ENCODE measurements at regions not wholly inside any gene's neighbourhood (a gene's known extent, or its start where the extent isn't known, plus 50 kb on each side); places are given as distances from the start of the nearest gene placed in this dataset.

DNA sequence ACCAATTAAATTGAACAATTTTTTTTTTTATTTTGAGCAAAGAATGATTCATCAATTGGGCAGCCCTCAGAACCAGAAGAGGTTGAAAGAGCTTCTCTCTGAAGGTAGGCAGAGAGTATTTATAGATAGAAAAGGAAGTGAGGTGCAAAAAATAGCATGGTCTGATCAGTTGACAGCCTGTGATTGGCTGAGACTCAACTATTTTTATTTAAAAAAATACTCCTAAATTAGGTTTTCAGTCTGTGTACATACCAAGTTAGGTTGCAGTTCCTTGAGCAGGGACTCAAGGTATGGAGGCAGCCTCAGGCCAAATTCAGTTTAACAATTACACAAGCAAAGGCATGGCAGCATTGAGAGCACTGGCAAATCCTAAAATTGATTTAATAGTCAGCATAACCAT is 1074.7 kb downstream of the SORCS1 start:
- CTCF ChIA-PET, result no interaction called here
- TF ChIP-seq, protein P1, sequence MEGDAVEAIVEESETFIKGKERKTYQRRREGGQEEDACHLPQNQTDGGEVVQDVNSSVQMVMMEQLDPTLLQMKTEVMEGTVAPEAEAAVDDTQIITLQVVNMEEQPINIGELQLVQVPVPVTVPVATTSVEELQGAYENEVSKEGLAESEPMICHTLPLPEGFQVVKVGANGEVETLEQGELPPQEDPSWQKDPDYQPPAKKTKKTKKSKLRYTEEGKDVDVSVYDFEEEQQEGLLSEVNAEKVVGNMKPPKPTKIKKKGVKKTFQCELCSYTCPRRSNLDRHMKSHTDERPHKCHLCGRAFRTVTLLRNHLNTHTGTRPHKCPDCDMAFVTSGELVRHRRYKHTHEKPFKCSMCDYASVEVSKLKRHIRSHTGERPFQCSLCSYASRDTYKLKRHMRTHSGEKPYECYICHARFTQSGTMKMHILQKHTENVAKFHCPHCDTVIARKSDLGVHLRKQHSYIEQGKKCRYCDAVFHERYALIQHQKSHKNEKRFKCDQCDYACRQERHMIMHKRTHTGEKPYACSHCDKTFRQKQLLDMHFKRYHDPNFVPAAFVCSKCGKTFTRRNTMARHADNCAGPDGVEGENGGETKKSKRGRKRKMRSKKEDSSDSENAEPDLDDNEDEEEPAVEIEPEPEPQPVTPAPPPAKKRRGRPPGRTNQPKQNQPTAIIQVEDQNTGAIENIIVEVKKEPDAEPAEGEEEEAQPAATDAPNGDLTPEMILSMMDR (IDR thresholded peaks at IDR 0.05; ENCODE audit: insufficient read depth, low read depth, low read length), result no peak

DNA sequence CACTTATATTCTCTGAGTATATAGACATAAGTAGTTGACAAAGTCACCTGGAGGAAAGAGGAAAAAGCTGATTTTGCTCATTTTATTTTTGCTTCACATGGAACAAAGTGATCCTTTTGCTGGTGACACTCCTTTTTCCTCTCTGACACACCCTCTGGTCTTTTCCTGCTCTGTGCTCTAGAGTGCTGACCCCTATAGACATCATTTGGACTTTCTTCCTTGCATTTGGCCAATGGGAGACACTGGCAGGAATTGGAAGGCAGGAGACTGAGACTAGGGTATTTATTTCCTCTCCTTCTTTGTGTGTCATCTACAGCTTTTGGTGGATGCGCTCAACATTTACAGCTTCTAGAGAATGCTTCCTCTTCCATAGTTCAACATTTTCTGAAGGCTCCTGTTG is 1078.1 kb downstream of the SORCS1 start:
- DNase-seq (ENCODE audit: low read depth), result no peak
- Histone ChIP-seq H3K36me3 (ENCODE audit: control insufficient read depth, insufficient read depth, low read length) (no peaks in the 10 kb centered on the region), H3K27me3 (ENCODE audit: control insufficient read depth, insufficient read depth, low read length) (no peaks in the 10 kb centered on the region), H3K4me3 (ENCODE audit: low read depth, low read length) (no peak overlapping the region)
- TF ChIP-seq, protein P1 (IDR thresholded peaks at IDR 0.05; ENCODE audit: insufficient read depth, low read depth, low read length), result no peak
- POLR2A ChIA-PET, result no interaction called here
- CTCF ChIA-PET, result no interaction called here

More for the DNA sequence above, 1074.7 kb downstream of the SORCS1 start:
- no peaks in the 10 kb centered on the region for H3K27me3 ChIP-seq (ENCODE audit: control insufficient read depth, insufficient read depth, low read length)
- H3K36me3 ChIP-seq (ENCODE audit: control insufficient read depth, insufficient read depth, low read length), result no peaks in the 10 kb centered on the region
- H3K4me3 ChIP-seq (ENCODE audit: low read depth, low read length), result no peak overlapping the region
- DNase-seq (ENCODE audit: low read depth), result no peak
- POLR2A ChIA-PET, result no interaction called here

DNA sequence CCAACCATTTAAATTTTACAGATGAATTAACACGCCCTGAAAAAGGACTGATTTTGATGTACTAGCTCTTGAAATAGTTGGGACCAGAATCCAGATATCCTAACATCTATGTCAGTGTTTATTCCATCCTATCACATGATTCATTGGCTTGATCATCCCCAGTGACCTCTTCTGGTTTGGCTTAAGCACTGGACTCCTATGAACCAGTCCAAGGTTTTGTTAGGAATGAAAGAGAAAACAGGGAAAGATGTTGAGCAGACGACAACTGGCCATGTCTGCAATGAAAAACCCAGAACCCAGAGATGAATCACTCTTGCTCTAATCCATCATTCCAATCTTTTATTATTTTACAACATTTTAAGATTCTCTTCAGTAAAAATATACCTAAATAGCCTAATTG is 1080.9 kb downstream of the SORCS1 start:
- H3K36me3 ChIP-seq (ENCODE audit: control insufficient read depth, insufficient read depth, low read length), result no peaks in the 10 kb centered on the region
- DNase-seq (ENCODE audit: low read depth), result no peak
- no peak overlapping the region for H3K4me3 ChIP-seq (ENCODE audit: low read depth, low read length)
- no peaks in the 10 kb centered on the region for H3K27me3 ChIP-seq (ENCODE audit: control insufficient read depth, insufficient read depth, low read length)
- TF ChIP-seq, protein P1 (IDR thresholded peaks at IDR 0.05; ENCODE audit: insufficient read depth, low read depth, low read length), result no peak
- POLR2A ChIA-PET, result no interaction called here
- CTCF ChIA-PET, result no interaction called here

DNA sequence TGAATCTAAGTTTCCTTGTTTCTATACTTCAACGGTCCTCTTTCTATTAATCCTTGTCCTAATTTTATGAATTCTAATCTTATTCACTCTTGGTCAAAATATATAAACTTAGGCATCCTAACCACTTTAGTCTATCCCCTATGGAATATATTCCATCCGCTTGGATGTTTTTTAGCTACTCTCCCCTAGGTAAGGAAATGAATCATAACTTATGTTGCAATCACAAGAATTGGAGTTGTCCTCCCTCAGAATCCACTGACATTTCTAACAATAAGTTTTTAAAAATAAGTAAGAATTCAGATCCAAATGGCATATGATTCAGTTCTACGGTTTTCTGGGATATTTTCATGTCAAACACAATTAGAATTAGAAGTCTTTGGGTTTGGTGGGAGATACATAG is 1081.6 kb downstream of the SORCS1 start:
- TF ChIP-seq, protein P1 (IDR thresholded peaks at IDR 0.05; ENCODE audit: insufficient read depth, low read depth, low read length), result no peak
- Histone ChIP-seq H3K4me3 (ENCODE audit: low read depth, low read length) (no peak overlapping the region), H3K36me3 (ENCODE audit: control insufficient read depth, insufficient read depth, low read length) (no peaks in the 10 kb centered on the region), H3K27me3 (ENCODE audit: control insufficient read depth, insufficient read depth, low read length) (no peaks in the 10 kb centered on the region)
- CTCF ChIA-PET, result interaction anchor here (0.7 kb wide), 1 partner anchor 48 kb away, joined by 3 read pairs; no protein-coding TSS in a partner anchor
- DNase-seq (ENCODE audit: low read depth), result no peak
- POLR2A ChIA-PET, result no interaction called here

DNA sequence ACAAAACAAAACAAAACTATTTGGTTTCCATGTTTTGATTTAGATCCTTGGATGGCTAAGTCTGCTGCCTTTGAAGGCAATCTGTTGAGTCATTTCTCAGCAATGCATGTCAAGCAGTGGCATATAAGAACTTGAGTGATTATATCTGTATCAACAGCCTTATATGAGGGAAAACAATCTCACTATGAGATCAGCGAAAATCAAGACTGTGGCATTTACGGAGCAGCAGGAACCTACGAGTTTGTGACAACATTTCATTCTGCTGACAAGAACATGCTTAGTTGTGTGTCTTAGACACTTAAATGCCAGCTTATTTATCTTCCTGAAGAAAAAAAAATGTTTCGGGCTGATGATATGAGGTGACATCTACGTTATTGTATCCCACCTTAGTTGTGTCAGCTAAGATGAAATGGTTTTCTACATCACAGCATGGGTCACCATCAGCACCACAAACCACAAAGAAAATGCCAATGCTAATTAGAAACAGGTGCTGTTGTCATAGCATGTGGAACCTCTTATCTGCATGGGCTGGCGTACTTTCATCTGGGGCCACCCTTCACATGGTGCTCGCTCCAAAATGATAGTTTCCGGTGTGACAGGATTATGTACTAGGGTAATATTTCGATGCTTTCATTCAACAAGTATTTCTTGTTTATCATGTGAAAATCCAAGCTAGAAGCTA is 1085.5 kb downstream of the SORCS1 start:
- Histone ChIP-seq H3K27me3 (ENCODE audit: control insufficient read depth, insufficient read depth, low read length) (no peaks in the 10 kb centered on the region), H3K4me3 (ENCODE audit: low read depth, low read length) (no peak overlapping the region), H3K36me3 (ENCODE audit: control insufficient read depth, insufficient read depth, low read length) (no peaks in the 10 kb centered on the region)
- no peak for DNase-seq (ENCODE audit: low read depth)
- ChIA-PET CTCF (no interaction called here), POLR2A (no interaction called here)
- TF ChIP-seq, protein P1 (IDR thresholded peaks at IDR 0.05; ENCODE audit: insufficient read depth, low read depth, low read length), result no peak
